Ishikawa (cell line): ENCODE measurements at regions not wholly inside any gene's neighbourhood (a gene's known extent, or its start where the extent isn't known, plus 50 kb on each side); places are given as distances from the start of the nearest gene placed in this dataset.

ENCODE experiments used
- CREB1 ChIP-seq: IDR thresholded peaks from 2 replicates; pipeline ENCODE4 v1.6.1; 2012; ENCODE audit warnings: low read depth
- EP300 ChIP-seq: IDR thresholded peaks from 2 replicates; pipeline ENCODE4 v1.6.1; 2012; ENCODE audit warnings: borderline replicate concordance
- MAX ChIP-seq: IDR thresholded peaks from 2 replicates; pipeline ENCODE4 v1.6.1; 2012
- RAD21 ChIP-seq: IDR thresholded peaks from 2 replicates; pipeline ENCODE4 v1.6.1; 2012; ENCODE audit warnings: low read depth
- TF ChIP-seq, protein P1 (sequence below): IDR thresholded peaks from 2 replicates; pipeline ENCODE4 v1.6.1; 2012; ENCODE audit warnings: low read depth, mild to moderate bottlenecking

DNA sequence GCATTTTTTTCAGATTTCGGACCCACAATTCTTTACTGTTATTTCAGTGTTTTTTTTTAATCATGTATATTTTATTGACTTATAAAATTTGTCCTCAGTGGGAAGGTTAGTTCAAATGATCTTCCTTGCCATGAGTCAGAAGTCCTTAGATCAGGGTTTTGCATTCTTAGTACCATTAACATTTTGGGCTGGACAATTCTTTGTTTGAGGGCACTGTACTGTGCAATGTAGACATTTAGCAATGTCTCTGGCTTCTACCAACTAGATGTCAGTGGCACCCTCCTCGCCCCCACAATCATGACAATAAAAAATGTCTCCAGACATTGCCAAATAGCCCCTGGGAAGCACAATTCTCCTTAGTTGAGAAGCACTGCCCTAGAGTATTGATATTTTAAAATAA is 176.6 kb downstream of the VEGFC start:
- TF ChIP-seq EP300 (no peak), RAD21 (no peak), CREB1 (no peak), MAX (no peak)
- TF ChIP-seq, protein P1, sequence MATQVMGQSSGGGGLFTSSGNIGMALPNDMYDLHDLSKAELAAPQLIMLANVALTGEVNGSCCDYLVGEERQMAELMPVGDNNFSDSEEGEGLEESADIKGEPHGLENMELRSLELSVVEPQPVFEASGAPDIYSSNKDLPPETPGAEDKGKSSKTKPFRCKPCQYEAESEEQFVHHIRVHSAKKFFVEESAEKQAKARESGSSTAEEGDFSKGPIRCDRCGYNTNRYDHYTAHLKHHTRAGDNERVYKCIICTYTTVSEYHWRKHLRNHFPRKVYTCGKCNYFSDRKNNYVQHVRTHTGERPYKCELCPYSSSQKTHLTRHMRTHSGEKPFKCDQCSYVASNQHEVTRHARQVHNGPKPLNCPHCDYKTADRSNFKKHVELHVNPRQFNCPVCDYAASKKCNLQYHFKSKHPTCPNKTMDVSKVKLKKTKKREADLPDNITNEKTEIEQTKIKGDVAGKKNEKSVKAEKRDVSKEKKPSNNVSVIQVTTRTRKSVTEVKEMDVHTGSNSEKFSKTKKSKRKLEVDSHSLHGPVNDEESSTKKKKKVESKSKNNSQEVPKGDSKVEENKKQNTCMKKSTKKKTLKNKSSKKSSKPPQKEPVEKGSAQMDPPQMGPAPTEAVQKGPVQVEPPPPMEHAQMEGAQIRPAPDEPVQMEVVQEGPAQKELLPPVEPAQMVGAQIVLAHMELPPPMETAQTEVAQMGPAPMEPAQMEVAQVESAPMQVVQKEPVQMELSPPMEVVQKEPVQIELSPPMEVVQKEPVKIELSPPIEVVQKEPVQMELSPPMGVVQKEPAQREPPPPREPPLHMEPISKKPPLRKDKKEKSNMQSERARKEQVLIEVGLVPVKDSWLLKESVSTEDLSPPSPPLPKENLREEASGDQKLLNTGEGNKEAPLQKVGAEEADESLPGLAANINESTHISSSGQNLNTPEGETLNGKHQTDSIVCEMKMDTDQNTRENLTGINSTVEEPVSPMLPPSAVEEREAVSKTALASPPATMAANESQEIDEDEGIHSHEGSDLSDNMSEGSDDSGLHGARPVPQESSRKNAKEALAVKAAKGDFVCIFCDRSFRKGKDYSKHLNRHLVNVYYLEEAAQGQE = no peak
